Vagina (tissue), 2 donors: ENCODE measurements at regions not wholly inside any gene's neighbourhood (a gene's known extent, or its start where the extent isn't known, plus 50 kb on each side); places are given as distances from the start of the nearest gene placed in this dataset.

ENCODE experiments used
- DNase-seq, 2 donors: peaks; one replicate each; pipeline ENCODE4 v3.0.0-alpha.2; 2017; ENCODE audit errors: extremely low spot score in 2 of 2
- H3K27ac ChIP-seq: fragments of 200-600 bp; sonication (generic); one replicate; pipeline ENCODE4 v1.5.1; 2019
- H3K27me3 ChIP-seq: fragments of 200-600 bp; sonication (generic); one replicate; pipeline ENCODE4 v1.5.1; 2019
- H3K36me3 ChIP-seq, 2 donors: fragments of 200-600 bp; sonication (generic); one replicate each; pipeline ENCODE4 v1.5.1; 2017 to 2019
- H3K4me1 ChIP-seq: fragments of 200-600 bp; sonication (generic); one replicate; pipeline ENCODE4 v1.5.1; 2019
- H3K4me3 ChIP-seq, 2 donors: fragments of 200-600 bp; sonication (generic); 1 replicate in 1 of 2; 2 replicates in 1 of 2; pipeline ENCODE4 v1.5.1; 2016 to 2019
- H3K9me3 ChIP-seq: fragments of 200-600 bp; sonication (generic); one replicate; pipeline ENCODE4 v1.5.1; 2019
- POLR2A ChIP-seq, 2 donors: fragments of 450-650 bp; IDR thresholded peaks; one replicate each; pipeline ENCODE4 v1.6.1; 2017; ENCODE audit warnings: antibody characterized with exemption in 2 of 2, mild to moderate bottlenecking in 2 of 2, moderate library complexity in 2 of 2
- POLR2AphosphoS5 ChIP-seq, 2 donors: sonication (generic); formaldehyde crosslinking; IDR thresholded peaks; one replicate each; pipeline ENCODE4 v1.9.0; 2017; ENCODE audit warnings: antibody characterized with exemption in 2 of 2, mild to moderate bottlenecking in 2 of 2, low read depth in 1 of 2; ENCODE audit not compliant: insufficient read depth in 1 of 2
- intact Hi-C: fragments of 100-400 bp; cut with DNase I; formaldehyde crosslinking; loops from one replicate; pipeline ENCODE4 v1.15.1; 2023
- TF ChIP-seq, protein P1 (sequence below), 3 experiments: fragments of 450-650 bp in 2 of 3; fragments of 200-600 bp in 1 of 3; sonication (generic) in 1 of 3; IDR thresholded peaks; one replicate each; pipeline ENCODE4 v1.5.1; 2017 to 2019; ENCODE audit warnings: antibody characterized with exemption in 3 of 3, mild to moderate bottlenecking in 2 of 3, moderate library complexity in 2 of 3

DNA sequence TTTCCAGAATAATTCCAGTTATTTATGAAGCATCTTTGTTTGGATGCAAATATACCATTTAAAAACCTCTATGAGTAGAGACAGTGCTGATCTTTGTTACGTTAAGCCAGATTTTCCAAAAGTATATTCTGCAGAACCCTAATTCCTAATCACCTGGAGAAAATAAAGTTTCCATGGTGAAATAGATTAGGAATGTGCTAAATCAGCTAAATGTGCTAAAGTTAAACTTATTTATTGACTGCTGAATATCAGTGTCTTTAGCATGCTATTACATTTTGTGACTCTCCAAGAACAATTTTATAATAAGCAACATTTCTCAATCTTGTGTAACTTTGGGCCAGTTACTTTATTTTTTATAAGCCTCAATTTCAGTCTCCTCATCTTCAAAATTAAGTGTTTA is 196.3 kb upstream of the NFIA start:
- no peak overlapping the region for H3K27ac ChIP-seq
- no peak for TF ChIP-seq POLR2A (IDR thresholded peaks at IDR 0.05)
- TF ChIP-seq, protein P1, sequence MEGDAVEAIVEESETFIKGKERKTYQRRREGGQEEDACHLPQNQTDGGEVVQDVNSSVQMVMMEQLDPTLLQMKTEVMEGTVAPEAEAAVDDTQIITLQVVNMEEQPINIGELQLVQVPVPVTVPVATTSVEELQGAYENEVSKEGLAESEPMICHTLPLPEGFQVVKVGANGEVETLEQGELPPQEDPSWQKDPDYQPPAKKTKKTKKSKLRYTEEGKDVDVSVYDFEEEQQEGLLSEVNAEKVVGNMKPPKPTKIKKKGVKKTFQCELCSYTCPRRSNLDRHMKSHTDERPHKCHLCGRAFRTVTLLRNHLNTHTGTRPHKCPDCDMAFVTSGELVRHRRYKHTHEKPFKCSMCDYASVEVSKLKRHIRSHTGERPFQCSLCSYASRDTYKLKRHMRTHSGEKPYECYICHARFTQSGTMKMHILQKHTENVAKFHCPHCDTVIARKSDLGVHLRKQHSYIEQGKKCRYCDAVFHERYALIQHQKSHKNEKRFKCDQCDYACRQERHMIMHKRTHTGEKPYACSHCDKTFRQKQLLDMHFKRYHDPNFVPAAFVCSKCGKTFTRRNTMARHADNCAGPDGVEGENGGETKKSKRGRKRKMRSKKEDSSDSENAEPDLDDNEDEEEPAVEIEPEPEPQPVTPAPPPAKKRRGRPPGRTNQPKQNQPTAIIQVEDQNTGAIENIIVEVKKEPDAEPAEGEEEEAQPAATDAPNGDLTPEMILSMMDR (IDR thresholded peaks at IDR 0.05), result no peak
- no peak for TF ChIP-seq POLR2AphosphoS5 (IDR thresholded peaks at IDR 0.05; ENCODE audit: insufficient read depth in 1 of 2, low read depth in 1 of 2)
- H3K9me3 ChIP-seq, result no peaks in the 10 kb centered on the region
- DNase-seq, result no peak
- no peak overlapping the region for H3K4me3 ChIP-seq
- H3K27me3 ChIP-seq, result no peaks in the 10 kb centered on the region
- intact Hi-C loops, result no loop called here
- no peaks in the 10 kb centered on the region for H3K4me1 ChIP-seq
- H3K36me3 ChIP-seq, result no peaks in the 10 kb centered on the region

- H3K27me3 ChIP-seq, result no peaks in the 10 kb centered on the region
- no peak for DNase-seq
Observed at GRCh38 chr1:60880202-60880601, 202.2 kb upstream of the NFIA start.

DNA sequence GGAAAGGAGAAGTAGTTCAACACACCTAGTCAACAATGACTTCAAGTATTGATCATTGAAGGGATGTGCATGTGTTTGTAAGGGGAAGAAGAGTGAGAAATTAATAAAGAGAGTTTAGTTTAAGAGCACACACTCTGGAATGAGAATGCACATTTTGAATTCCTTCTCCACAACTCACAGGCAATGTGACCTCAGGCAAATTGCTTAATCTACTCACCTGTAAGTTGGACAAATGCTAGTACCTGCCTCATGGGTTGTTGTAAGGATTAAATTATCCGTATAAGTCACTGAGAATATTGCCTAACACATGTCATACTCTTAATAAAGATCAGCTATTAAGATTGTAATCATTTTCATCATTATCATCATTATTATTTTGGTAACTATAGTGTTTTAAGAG is 204.0 kb upstream of the NFIA start:
- no peak overlapping the region for H3K4me3 ChIP-seq
- H3K27me3 ChIP-seq, result no peaks in the 10 kb centered on the region
- H3K4me1 ChIP-seq, result no peaks in the 10 kb centered on the region
- no peaks in the 10 kb centered on the region for H3K9me3 ChIP-seq
- intact Hi-C loops, result no loop called here
- TF ChIP-seq POLR2AphosphoS5 (IDR thresholded peaks at IDR 0.05; ENCODE audit: insufficient read depth in 1 of 2, low read depth in 1 of 2) (no peak), POLR2A (IDR thresholded peaks at IDR 0.05) (no peak)
- TF ChIP-seq, protein P1 (IDR thresholded peaks at IDR 0.05), result no peak
- H3K36me3 ChIP-seq, result no peaks in the 10 kb centered on the region
- no peak for DNase-seq
- H3K27ac ChIP-seq, result no peak overlapping the region

More at GRCh38 chr1:60880202-60880601, 202.2 kb upstream of the NFIA start:
- Histone ChIP-seq H3K9me3 (no peaks in the 10 kb centered on the region), H3K36me3 (no peaks in the 10 kb centered on the region), H3K27ac (no peak overlapping the region), H3K4me1 (no peaks in the 10 kb centered on the region), H3K4me3 (no peak overlapping the region)
- intact Hi-C loops, result no loop called here
- TF ChIP-seq POLR2AphosphoS5 (IDR thresholded peaks at IDR 0.05; ENCODE audit: insufficient read depth in 1 of 2, low read depth in 1 of 2) (no peak), POLR2A (IDR thresholded peaks at IDR 0.05) (no peak)
- TF ChIP-seq, protein P1 (IDR thresholded peaks at IDR 0.05), result no peak

- DNase-seq, result no peak
- Histone ChIP-seq H3K4me1 (no peaks in the 10 kb centered on the region), H3K36me3 (no peaks in the 10 kb centered on the region), H3K27me3 (no peaks in the 10 kb centered on the region), H3K9me3 (no peaks in the 10 kb centered on the region), H3K4me3 (no peak overlapping the region), H3K27ac (no peak overlapping the region)
- intact Hi-C loops, result no loop called here
- TF ChIP-seq POLR2A (IDR thresholded peaks at IDR 0.05) (no peak), POLR2AphosphoS5 (IDR thresholded peaks at IDR 0.05; ENCODE audit: insufficient read depth in 1 of 2, low read depth in 1 of 2) (no peak)
- TF ChIP-seq, protein P1 (IDR thresholded peaks at IDR 0.05), result no peak
Observed at GRCh38 chr1:60877376-60877775, 205.0 kb upstream of the NFIA start.

DNA sequence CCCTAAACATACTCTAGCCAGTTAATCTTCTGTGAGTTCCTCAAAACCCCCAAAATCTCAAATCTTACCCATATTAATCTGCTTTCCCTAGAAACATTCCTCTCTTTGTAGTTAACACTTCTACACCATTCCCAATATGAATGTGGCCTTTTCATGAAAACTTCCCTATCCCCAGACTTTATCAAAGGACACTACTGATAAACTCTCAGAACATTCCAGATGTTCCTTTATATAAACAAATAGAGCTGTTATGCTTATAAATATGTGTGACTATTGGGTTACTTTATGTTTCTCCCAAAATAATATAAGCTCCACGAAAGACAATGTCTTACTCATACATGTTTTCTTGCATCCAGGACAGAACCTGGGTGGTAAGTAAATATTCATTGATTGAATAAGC is 205.4 kb upstream of the NFIA start:
- H3K36me3 ChIP-seq, result no peaks in the 10 kb centered on the region
- H3K4me1 ChIP-seq, result no peaks in the 10 kb centered on the region
- H3K4me3 ChIP-seq, result no peak overlapping the region
- no peak overlapping the region for H3K27ac ChIP-seq
- H3K27me3 ChIP-seq, result no peaks in the 10 kb centered on the region
- H3K9me3 ChIP-seq, result no peaks in the 10 kb centered on the region
- no peak for TF ChIP-seq POLR2A (IDR thresholded peaks at IDR 0.05)
- no peak for TF ChIP-seq POLR2AphosphoS5 (IDR thresholded peaks at IDR 0.05; ENCODE audit: insufficient read depth in 1 of 2, low read depth in 1 of 2)
- TF ChIP-seq, protein P1 (IDR thresholded peaks at IDR 0.05), result no peak
- DNase-seq, result no peak
- intact Hi-C loops, result no loop called here
